ENCODE measurements at regions not wholly inside any gene's neighbourhood (a gene's known extent, or its start where the extent isn't known, plus 50 kb on each side); places are given as distances from the start of the nearest gene placed in this dataset.
"Not testable (repeated sequence)": the region's sequence is repeated elsewhere in the genome, so short reads cannot be mapped to it uniquely, and the experiment has no call there.

DNA sequence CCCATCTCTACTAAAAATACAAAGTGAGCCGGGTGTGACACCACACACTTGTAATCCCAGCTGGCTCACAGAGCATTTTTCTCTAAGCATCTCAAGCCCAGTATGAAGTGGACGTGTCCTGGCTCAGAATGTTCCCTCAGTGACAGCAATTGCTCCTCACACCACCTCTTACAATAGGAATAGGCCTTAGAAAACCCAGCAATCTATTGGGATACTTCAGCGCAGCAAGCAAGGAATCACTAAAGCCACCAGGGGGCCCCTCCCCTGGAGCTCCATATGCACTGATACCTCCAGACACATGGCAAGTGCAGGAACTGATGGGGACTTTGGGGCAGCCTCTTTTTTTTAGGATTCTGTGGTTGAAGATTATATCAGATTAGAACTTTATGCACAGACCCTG is 82.5 kb upstream of the GOLGA6L6 start:
- ATAC-seq, DNase-seq: not testable (repeated sequence)

- ATAC-seq = peak; percentile 65
- not testable (repeated sequence) for DNase-seq
These were observed 80.5 kb upstream of the GOLGA6L6 start for GRCh38 chr15:20622117-20622516.

DNA sequence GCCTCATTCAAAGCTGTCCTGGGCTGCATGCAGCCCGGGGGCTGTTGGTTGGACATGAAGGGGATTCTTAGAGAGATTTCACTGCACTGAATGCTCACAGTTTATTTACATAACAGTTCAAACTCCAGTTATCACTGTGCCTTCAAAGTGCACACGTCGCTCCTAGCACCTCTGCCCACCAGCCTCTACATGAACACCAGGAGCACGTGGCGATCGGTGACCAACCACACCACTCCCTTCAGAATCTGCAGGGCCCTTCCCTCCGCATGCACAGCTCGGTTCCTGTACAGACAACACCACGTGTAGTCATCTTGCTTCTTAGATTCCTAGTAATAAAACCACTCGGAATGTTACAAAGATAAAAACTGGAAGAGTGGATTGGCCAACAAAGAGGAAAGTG is 72.9 kb upstream of the GOLGA6L6 start:
- not testable (repeated sequence) for ATAC-seq, DNase-seq

- not testable (repeated sequence) for DNase-seq, ATAC-seq
These were observed 71.2 kb upstream of the GOLGA6L6 start for GRCh38 chr15:20612796-20613195.

DNA sequence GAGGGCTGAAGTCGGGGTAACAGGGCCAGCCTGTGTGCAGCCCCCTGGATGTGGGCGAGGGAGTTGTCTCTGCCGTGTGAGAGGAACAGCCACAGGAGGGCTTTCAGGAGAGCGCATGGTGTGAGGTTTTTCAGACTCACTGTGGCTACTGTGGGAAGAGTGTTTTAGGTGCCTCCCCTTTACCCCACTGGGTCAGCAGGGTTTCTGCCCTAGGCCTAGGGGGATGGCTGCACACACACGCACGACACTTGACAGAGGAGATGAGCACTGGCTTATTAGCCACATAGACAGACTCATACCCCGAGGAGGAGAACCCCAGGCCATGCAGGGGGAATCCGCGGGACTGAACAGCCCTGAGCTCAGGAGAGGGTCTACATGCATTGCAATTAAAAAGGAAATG is 70.8 kb upstream of the GOLGA6L6 start:
- DNase-seq, ATAC-seq: not testable (repeated sequence)

DNA sequence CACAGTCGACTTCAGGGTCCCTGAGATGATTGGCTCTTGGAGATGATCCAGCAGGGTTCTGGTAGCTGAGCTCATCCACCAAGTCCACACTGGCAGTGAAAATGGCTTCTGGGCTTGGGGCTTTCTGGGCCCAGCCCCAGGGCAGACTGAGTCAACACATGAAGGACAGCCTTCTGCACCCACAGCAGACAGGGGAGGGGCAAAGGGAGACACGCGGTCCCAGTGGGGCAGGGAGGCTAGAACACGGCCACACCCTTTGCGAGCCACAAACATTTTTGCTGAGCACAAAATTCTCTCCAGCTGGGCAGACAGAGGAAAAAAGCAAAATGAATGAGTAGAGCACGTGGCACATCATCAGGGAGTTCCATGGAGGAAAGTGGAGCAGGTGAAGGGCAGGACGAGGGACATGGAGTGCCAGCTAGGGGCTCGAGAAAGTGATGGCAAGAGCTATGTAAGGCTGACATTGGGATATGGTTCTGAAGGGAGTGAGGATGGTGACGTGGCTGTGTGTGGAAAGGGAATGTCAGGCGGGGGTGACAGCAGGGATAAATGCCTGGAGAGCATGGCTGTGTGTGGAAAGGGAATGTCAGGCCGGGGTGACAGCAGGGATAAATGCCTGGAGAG is 70.2 kb upstream of the GOLGA6L6 start:
- not testable (repeated sequence) for ATAC-seq

DNA sequence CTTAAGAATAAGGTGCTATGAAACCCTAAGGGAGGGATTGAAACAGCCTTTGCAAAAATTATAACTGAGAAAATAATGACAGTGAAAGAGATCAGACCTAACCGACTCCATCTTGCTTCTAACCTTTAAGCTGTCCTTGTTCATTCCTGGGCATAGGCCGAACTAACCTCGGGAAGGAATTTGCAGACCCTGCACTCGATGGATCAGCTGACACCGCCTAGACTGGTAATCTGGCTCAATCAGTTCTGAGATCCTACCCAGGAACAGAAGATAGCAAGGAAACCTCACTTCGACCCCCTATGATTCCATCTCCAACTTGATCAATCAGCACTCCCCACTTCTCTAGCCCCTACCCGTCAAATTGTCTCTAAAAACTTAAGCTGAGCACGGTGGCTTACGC is 66.6 kb upstream of the GOLGA6L6 start:
- DNase-seq, ATAC-seq: not testable (repeated sequence)

More for the DNA sequence above, 70.2 kb upstream of the GOLGA6L6 start:
- DNase-seq = not testable (repeated sequence)

DNA sequence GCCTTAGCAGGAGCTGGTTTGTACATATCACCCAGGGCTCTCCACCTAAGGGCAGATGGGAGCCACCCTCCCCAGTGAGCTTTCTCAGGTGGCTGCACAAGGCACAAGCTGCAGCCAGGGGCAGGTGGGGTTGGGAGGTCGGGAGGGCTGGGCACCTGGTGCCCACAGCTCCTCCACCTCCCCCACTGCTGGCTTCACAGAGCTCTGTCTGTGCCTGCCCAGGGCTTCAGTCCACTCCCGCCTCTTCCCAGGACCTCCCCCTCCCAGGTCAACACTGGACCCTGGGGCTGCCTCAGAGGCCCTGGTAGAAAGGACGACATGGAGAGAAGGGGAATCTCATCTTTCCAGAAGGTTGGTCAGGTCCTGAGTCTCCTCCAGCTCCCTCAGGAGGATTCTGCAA is 55.6 kb upstream of the GOLGA6L6 start:
- not testable (repeated sequence) for ATAC-seq, DNase-seq

GRCh38 chr15:20594219-20594618 is 52.6 kb upstream of the GOLGA6L6 start:
- DNase-seq, ATAC-seq: not testable (repeated sequence)

DNA sequence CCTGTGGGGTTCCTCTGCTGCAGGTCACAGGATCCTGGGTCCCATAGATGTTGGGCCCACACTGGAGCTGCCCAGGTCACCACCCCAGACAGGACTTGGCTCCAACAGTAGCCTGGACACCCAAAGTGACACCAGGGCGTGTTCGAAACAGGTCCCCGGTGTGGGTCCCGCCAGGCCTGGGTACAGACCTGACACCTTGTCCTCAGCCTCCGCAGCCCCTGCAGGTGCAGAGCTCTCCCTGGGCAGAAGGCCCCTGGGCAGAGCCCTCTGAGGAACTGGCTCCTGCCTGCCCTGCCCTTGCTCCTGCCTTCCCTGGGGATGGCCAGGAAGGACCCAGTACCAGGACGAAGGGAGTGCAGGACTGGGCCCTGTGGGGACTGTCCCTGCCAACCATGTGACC is 50.3 kb upstream of the GOLGA6L6 start:
- peak; percentile 19 for ATAC-seq
- DNase-seq = not testable (repeated sequence)
